ENCODE measurements at regions not wholly inside any gene's neighbourhood (a gene's known extent, or its start where the extent isn't known, plus 50 kb on each side); places are given as distances from the start of the nearest gene placed in this dataset.

DNA sequence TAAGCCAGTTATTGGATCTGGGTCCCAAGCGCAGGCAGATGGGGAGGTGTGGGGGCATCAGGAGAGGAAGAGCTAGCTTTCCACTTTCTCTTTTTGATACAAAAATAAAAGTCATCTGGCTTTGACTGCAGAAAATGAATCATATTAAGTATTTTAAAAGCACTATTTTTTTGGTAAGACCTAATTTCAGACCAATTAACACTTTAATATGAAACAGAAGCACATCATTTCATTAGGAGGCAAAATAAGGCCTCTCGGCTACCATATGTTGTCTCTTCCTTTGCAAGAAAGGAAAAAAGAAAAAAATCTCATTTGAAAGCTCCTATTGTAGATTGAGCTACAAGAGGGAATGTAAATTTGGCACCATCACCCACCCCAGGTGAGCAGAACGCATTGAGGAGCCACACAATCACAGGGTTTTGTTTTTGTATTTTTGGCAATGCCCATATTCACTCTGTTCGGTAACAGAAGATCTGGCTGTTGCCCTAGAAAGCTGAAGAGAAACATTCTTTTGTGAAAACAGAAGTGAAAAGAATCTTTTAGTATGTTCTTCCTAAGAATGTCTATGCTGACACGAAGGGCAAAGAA, 390.7 kb upstream of the ETAA1 start:
- POLR2A ChIA-PET = no interaction called here
- DNase-seq (ENCODE audit: low read depth, low spot score) (no peak), FAIRE-seq (no peak)
- Histone ChIP-seq H4K20me1 (replicated peaks; ENCODE audit: control insufficient read depth, extremely low read depth, insufficient read depth, low read length) (no peaks in the 10 kb centered on the region), H3K27me3 (ENCODE audit: control insufficient read depth in 2 of 2, insufficient read depth in 2 of 2, low read length in 2 of 2) (no peaks in the 10 kb centered on the region), H3K9ac (replicated peaks; ENCODE audit: extremely low read depth, insufficient read depth, low read length) (no peak overlapping the region), H3K4me1 (ENCODE audit: control insufficient read depth, extremely low read depth, insufficient read depth, low read length) (no peaks in the 10 kb centered on the region), H3K4me3 (replicated peaks in 1 of 3; ENCODE audit: insufficient read depth in 1 of 3, low read depth in 1 of 3, low read length in 3 of 3) (no peak overlapping the region), H3K27ac (ENCODE audit: insufficient read depth, low read depth, low read length) (no peak overlapping the region), H2AFZ (ENCODE audit: low read depth, low read length) (no peak overlapping the region), H3K9me3 (replicated peaks; ENCODE audit: control insufficient read depth, insufficient read depth, low read length) (no peaks in the 10 kb centered on the region), H3K79me2 (ENCODE audit: control insufficient read depth, insufficient read depth, low read length) (no peaks in the 10 kb centered on the region), H3K4me2 (ENCODE audit: insufficient read depth, low read length) (no peak overlapping the region), H3K36me3 (ENCODE audit: control insufficient read depth in 2 of 2, extremely low read depth in 1 of 2, insufficient read depth in 2 of 2, low read length in 2 of 2) (no peaks in the 10 kb centered on the region), H3K9me1 (replicated peaks; ENCODE audit: control insufficient read depth, extremely low read depth, insufficient read depth, low read length) (no peaks in the 10 kb centered on the region)
- dilution Hi-C loops (cut with MboI; ENCODE audit: extremely low pct_ligation_motif_present, low sequenced_read_pairs) = no loop called here
- CTCF ChIA-PET = no interaction called here
- TF ChIP-seq JUN (IDR thresholded peaks at IDR 0.05; ENCODE audit: borderline replicate concordance, insufficient read depth, insufficient read length, low read depth) = no peak
- TF ChIP-seq POLR2AphosphoS5 (IDR thresholded peaks at IDR 0.05; ENCODE audit: insufficient read depth, low read depth, low read length) = no peak
- no peak for TF ChIP-seq FOS (IDR thresholded peaks at IDR 0.05; ENCODE audit: borderline replicate concordance, insufficient read depth, low read length)
- no peak for TF ChIP-seq POLR2A (IDR thresholded peaks at IDR 0.05; ENCODE audit: low read depth, low read length)
- TF ChIP-seq MAX (IDR thresholded peaks at IDR 0.05; ENCODE audit: insufficient read depth, insufficient read length) = no peak
- TF ChIP-seq GATA2 (IDR thresholded peaks at IDR 0.05; ENCODE audit: insufficient read depth, insufficient read length, low read depth, low read length) = no peak
- TF ChIP-seq, protein P1, sequence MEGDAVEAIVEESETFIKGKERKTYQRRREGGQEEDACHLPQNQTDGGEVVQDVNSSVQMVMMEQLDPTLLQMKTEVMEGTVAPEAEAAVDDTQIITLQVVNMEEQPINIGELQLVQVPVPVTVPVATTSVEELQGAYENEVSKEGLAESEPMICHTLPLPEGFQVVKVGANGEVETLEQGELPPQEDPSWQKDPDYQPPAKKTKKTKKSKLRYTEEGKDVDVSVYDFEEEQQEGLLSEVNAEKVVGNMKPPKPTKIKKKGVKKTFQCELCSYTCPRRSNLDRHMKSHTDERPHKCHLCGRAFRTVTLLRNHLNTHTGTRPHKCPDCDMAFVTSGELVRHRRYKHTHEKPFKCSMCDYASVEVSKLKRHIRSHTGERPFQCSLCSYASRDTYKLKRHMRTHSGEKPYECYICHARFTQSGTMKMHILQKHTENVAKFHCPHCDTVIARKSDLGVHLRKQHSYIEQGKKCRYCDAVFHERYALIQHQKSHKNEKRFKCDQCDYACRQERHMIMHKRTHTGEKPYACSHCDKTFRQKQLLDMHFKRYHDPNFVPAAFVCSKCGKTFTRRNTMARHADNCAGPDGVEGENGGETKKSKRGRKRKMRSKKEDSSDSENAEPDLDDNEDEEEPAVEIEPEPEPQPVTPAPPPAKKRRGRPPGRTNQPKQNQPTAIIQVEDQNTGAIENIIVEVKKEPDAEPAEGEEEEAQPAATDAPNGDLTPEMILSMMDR (IDR thresholded peaks at IDR 0.05; ENCODE audit: extremely low read depth in 1 of 2, insufficient read depth in 1 of 2, low read depth in 1 of 2, low read length in 2 of 2) = no peak
- TF ChIP-seq EZH2 (IDR thresholded peaks at IDR 0.05; ENCODE audit: borderline replicate concordance, low read depth, low read length, severe bottlenecking) = no peak
- TF ChIP-seq MYC (IDR thresholded peaks at IDR 0.05; ENCODE audit: low read depth, low read length) = no peak
- intact Hi-C loops (cut with micrococcal nuclease) = no loop called here
- no TSS peak for BruUV-seq (replicated peaks)

All from endothelial cell of umbilical vein (primary cell).